Activated B cell treated with CpG ODN at 0.5 μM for 24 hours (primary cell): ENCODE measurements at regions not wholly inside any gene's neighbourhood (a gene's known extent, or its start where the extent isn't known, plus 50 kb on each side); places are given as distances from the start of the nearest gene placed in this dataset.
"Not testable (repeated sequence)": the region's sequence is repeated elsewhere in the genome, so short reads cannot be mapped to it uniquely, and the experiment has no call there.

Experiments
- ATAC-seq: fragments of 200-7000 bp; cut with Tn5 transposase; one replicate; pipeline ENCODE4 v1.10.0; 2021; ENCODE audit warnings: low read depth, mild to moderate bottlenecking, moderate library complexity
- CTCF ChIA-PET: fragments of 350-600 bp; sonication (Branson Sonifier 250); formaldehyde crosslinking; loops from one replicate; lab custom pipeline; 2021; ENCODE audit warnings: antibody characterized with exemption; lab: Charles Lee
- POLR2A ChIA-PET: fragments of 350-600 bp; sonication (Branson Sonifier 250); formaldehyde crosslinking; loops from one replicate; lab custom pipeline; 2021; ENCODE audit warnings: antibody characterized with exemption; lab: Charles Lee
- DNase-seq: peaks from one replicate; pipeline ENCODE4 v3.0.0; 2022
- H3K27ac Mint-ChIP-seq: one replicate; pipeline ENCODE4 v1.8.0; 2020; ENCODE audit warnings: mixed read lengths
- H3K27me3 Mint-ChIP-seq: one replicate; pipeline ENCODE4 v1.8.0; 2021; ENCODE audit warnings: mixed read lengths
- H3K36me3 Mint-ChIP-seq: one replicate; pipeline ENCODE4 v1.8.0; 2021; ENCODE audit warnings: low read depth, mixed read lengths
- H3K4me1 Mint-ChIP-seq: one replicate; pipeline ENCODE4 v1.8.0; 2021; ENCODE audit warnings: mixed read lengths
- H3K4me3 Mint-ChIP-seq: one replicate; pipeline ENCODE4 v1.8.0; 2020; ENCODE audit warnings: mild to moderate bottlenecking, mixed read lengths
- H3K9me3 Mint-ChIP-seq: one replicate; pipeline ENCODE4 v1.8.0; 2020; ENCODE audit warnings: mixed read lengths
- CTCF ChIP-seq: fragments of 200-600 bp; IDR thresholded peaks from one replicate; pipeline ENCODE4 v1.8.0; 2022; ENCODE audit warnings: antibody characterized with exemption, mild to moderate bottlenecking
- intact Hi-C: fragments of 100-400 bp; cut with micrococcal nuclease; formaldehyde crosslinking; loops from one replicate; pipeline ENCODE4 v1.15.1; 2024

GRCh38 chr1:101178341-101178687 is 58.5 kb upstream of the S1PR1 start:
- POLR2A ChIA-PET = interaction anchor here (0.7 to 2.5 kb wide), 5 partner anchors 16 to 229 kb away, joined by 3 to 15 read pairs (median 4); partner anchors contain the start of gene S1PR1
- Mint-ChIP-seq H3K36me3 (no peaks in the 10 kb centered on the region), H3K4me3 (no peak overlapping the region), H3K27me3 (no peaks in the 10 kb centered on the region), H3K27ac (no peak overlapping the region), H3K9me3 (no peaks in the 10 kb centered on the region), H3K4me1 (peaks cover 19% of the 10 kb centered on the region)
- TF ChIP-seq CTCF = no peak
- ATAC-seq (no peak), DNase-seq (no peak)
- CTCF ChIA-PET = interaction anchor here (1.3 kb wide), 1 partner anchor 13 kb away, joined by 3 read pairs; no protein-coding TSS in a partner anchor
- intact Hi-C loops = loop anchor here (2.0 kb wide), 1 partner anchor 56 kb away; no protein-coding TSS in a partner anchor

DNA sequence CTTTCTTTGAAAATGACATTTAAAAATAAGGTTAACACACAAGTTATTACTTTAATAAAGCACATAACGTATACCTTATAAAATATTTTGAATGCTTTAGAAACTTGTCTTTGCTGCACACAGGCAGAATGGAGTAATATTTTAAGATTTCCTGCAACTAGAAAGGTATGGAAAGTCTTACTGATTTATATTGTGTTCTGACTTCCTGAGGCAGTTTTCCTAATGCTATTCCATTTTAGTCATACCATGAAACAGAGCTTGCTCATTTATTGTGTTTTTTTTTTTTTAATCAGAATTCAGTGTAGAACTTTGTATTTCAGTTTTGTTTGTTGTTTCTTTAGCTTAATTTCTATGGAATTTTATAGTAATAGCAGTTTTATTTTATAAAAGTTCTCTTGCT is 60.9 kb upstream of the S1PR1 start:
- Mint-ChIP-seq H3K9me3 (no peaks in the 10 kb centered on the region), H3K27me3 (no peaks in the 10 kb centered on the region), H3K27ac (no peak overlapping the region), H3K4me1 (peaks cover 19% of the 10 kb centered on the region), H3K4me3 (no peak overlapping the region), H3K36me3 (no peaks in the 10 kb centered on the region)
- ATAC-seq (no peak), DNase-seq (no peak)
- no peak for TF ChIP-seq CTCF
- ChIA-PET POLR2A (interaction anchor here (0.9 kb wide), 1 partner anchor 32 kb away, joined by 4 read pairs; no protein-coding TSS in a partner anchor), CTCF (interaction anchor here (2.2 kb wide), 1 partner anchor 63 kb away, joined by 6 read pairs; no protein-coding TSS in a partner anchor)
- intact Hi-C loops = no loop called here

- ATAC-seq = no peak
- intact Hi-C loops = no loop called here
- DNase-seq = no peak
- no peaks in the 10 kb centered on the region for H3K36me3 Mint-ChIP-seq
- peaks cover 19% of the 10 kb centered on the region for H3K4me1 Mint-ChIP-seq
- no peak for TF ChIP-seq CTCF
- no peaks in the 10 kb centered on the region for H3K9me3 Mint-ChIP-seq
- H3K27ac Mint-ChIP-seq = no peak overlapping the region
- POLR2A ChIA-PET = interaction anchor here (0.9 kb wide), 1 partner anchor 32 kb away, joined by 4 read pairs; no protein-coding TSS in a partner anchor
- CTCF ChIA-PET = interaction anchor here (2.2 kb wide), 1 partner anchor 63 kb away, joined by 6 read pairs; no protein-coding TSS in a partner anchor
- no peaks in the 10 kb centered on the region for H3K27me3 Mint-ChIP-seq
- H3K4me3 Mint-ChIP-seq = no peak overlapping the region
These were observed 61.4 kb upstream of the S1PR1 start for GRCh38 chr1:101175466-101175865.

DNA sequence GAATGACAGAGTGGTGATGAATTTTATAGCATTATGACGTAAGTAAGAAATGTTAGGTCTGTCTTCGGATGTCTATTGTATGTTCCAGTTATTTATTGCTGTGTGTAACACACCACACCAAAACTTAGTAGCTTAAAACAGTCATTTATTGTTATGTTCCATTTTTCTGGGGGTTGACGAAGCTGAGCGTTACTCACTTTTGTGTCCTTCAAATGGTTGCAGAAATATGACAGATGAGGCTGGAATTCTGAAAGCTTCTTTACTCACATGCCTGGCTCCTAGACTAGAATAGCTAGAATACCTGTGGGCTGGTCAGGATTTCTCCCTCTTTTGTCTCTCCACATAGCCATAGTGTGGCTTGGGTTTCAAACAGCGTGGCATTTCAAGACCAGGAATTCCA is 62.1 kb upstream of the S1PR1 start:
- no peak for TF ChIP-seq CTCF
- H3K4me1 Mint-ChIP-seq = peaks cover 15% of the 10 kb centered on the region
- ChIA-PET POLR2A (no interaction called here), CTCF (interaction anchor here (2.2 kb wide), 1 partner anchor 64 kb away, joined by 6 read pairs; no protein-coding TSS in a partner anchor)
- H3K9me3 Mint-ChIP-seq = no peaks in the 10 kb centered on the region
- H3K4me3 Mint-ChIP-seq = no peak overlapping the region
- no peak overlapping the region for H3K27ac Mint-ChIP-seq
- ATAC-seq = no peak
- H3K36me3 Mint-ChIP-seq = no peaks in the 10 kb centered on the region
- no peaks in the 10 kb centered on the region for H3K27me3 Mint-ChIP-seq
- no peak for DNase-seq
- intact Hi-C loops = no loop called here

DNA sequence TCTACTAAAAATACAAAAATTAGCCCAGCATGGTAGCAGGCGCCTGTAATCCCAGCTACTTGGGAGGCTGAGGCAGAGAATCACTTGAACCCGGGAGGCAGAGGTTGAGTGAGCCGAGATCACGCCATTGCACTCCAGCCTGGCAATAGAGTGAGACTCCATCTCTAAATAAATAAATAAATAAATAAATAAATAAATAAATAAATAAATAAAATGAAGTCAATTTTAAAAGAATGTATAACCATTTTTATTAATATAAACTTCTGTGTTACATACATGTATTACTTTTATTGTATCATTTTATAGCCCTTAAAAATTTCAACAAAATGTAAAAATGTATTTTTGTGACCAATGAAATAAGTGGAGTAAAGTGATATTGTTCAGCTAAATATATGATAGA is 62.5 kb upstream of the S1PR1 start:
- H3K4me3 Mint-ChIP-seq, intact Hi-C loops, H3K9me3 Mint-ChIP-seq, H3K27ac Mint-ChIP-seq, ATAC-seq, DNase-seq, H3K27me3 Mint-ChIP-seq, H3K36me3 Mint-ChIP-seq: not testable (repeated sequence)
- CTCF ChIA-PET = interaction anchor here (2.2 kb wide), 1 partner anchor 64 kb away, joined by 6 read pairs; no protein-coding TSS in a partner anchor
- H3K4me1 Mint-ChIP-seq = peaks cover 11% of the 10 kb centered on the region
- POLR2A ChIA-PET = interaction anchor here (0.6 kb wide), 1 partner anchor 12 kb away, joined by 3 read pairs; no protein-coding TSS in a partner anchor
